HepG2 (cell line): ENCODE measurements at regions not wholly inside any gene's neighbourhood (a gene's known extent, or its start where the extent isn't known, plus 50 kb on each side); places are given as distances from the start of the nearest gene placed in this dataset.

Source experiments
- CTCF ChIP-seq: sonication (generic); formaldehyde crosslinking; IDR thresholded peaks from 2 replicates; pipeline ENCODE4 v1.5.0; 2020; ENCODE audit warnings: mild to moderate bottlenecking, missing genetic modification reagents, moderate library complexity
- HIC2 ChIP-seq: sonication (generic); formaldehyde crosslinking; IDR thresholded peaks from 2 replicates; pipeline ENCODE4 v1.9.0; 2022; ENCODE audit warnings: low read depth, missing genetic modification reagents
- HNRNPLL ChIP-seq: fragments of 200-400 bp; formaldehyde crosslinking; IDR thresholded peaks from 2 replicates; pipeline ENCODE4 v1.6.1; 2017; ENCODE audit warnings: mild to moderate bottlenecking, low read depth, low read length; ENCODE audit not compliant: poor library complexity, severe bottlenecking
- MAX ChIP-seq: IDR thresholded peaks from 2 replicates; pipeline ENCODE4 v1.6.1; 2012; ENCODE audit warnings: inconsistent platforms
- MAZ ChIP-seq, 2 experiments: sonication (generic) in 1 of 2; formaldehyde crosslinking in 1 of 2; IDR thresholded peaks; 2 replicates each; pipeline versions ENCODE4 v1.5.0 to v1.6.1; 2012 to 2020; ENCODE audit warnings: low read depth in 2 of 2, mild to moderate bottlenecking in 2 of 2, borderline replicate concordance in 1 of 2, improper control_type of control experiment in 1 of 2, low read length in 1 of 2, missing genetic modification reagents in 1 of 2, moderate library complexity in 1 of 2
- MIER3 ChIP-seq: IDR thresholded peaks from 2 replicates; pipeline ENCODE4 v1.6.1; 2016; ENCODE audit warnings: missing compliant biosample characterization, borderline replicate concordance
- MXD4 ChIP-seq: IDR thresholded peaks from 2 replicates; pipeline ENCODE4 v1.6.1; 2016; ENCODE audit warnings: mild to moderate bottlenecking, missing biosample characterization, missing genetic modification reagents
- NR1H2 ChIP-seq: sonication (generic); formaldehyde crosslinking; IDR thresholded peaks from 2 replicates; pipeline ENCODE4 v1.8.1; 2022; ENCODE audit warnings: low read depth, missing genetic modification reagents, borderline replicate concordance
- POLR2AphosphoS5 ChIP-seq: IDR thresholded peaks from 2 replicates; pipeline ENCODE4 v1.6.1; 2012; ENCODE audit warnings: low read depth, low read length
- TBP ChIP-seq: sonication (generic); formaldehyde crosslinking; IDR thresholded peaks from 2 replicates; pipeline ENCODE4 v1.5.0; 2020; ENCODE audit warnings: missing genetic modification reagents
- ZFAT ChIP-seq: sonication (generic); formaldehyde crosslinking; conservative IDR thresholded peaks from 2 replicates; pipeline ENCODE4 v1.8.1; 2023; ENCODE audit warnings: missing genetic modification reagents, inconsistent platforms
- ZNF124 ChIP-seq: sonication (generic); formaldehyde crosslinking; IDR thresholded peaks from 2 replicates; pipeline ENCODE4 v1.4.0; 2020; ENCODE audit warnings: missing genetic modification reagents

- no peak for TF ChIP-seq HNRNPLL
- no peak for TF ChIP-seq ZNF124 (CRISPR knock-in tag)
- no peak for TF ChIP-seq HIC2 (CRISPR knock-in tag)
- no peak for TF ChIP-seq MAZ (IDR thresholded peaks at IDR 0.05; ENCODE audit: borderline replicate concordance, low read depth, low read length)
- no peak for TF ChIP-seq MAZ (CRISPR knock-in tag; IDR thresholded peaks at IDR 0.05; ENCODE audit: low read depth)
- TF ChIP-seq TBP (CRISPR knock-in tag) = no peak
- TF ChIP-seq MIER3 (CRISPR knock-in tag) = no peak
- TF ChIP-seq POLR2AphosphoS5 = no peak
- TF ChIP-seq NR1H2 (CRISPR knock-in tag) = no peak
- TF ChIP-seq MAX = peak; percentile 42; the same call in 1 of the 2 replicates
- no peak for TF ChIP-seq ZFAT
- peak; percentile 49 for TF ChIP-seq CTCF (CRISPR knock-in tag)
- TF ChIP-seq MXD4 (CRISPR knock-in tag) = no peak
These were observed 132.3 kb upstream of the DLX2 start for GRCh38 chr2:172234716-172235691.
